SH-SY5Y (cell line): ENCODE measurements at regions not wholly inside any gene's neighbourhood (a gene's known extent, or its start where the extent isn't known, plus 50 kb on each side); places are given as distances from the start of the nearest gene placed in this dataset.

Experiments
- GATA2 ChIP-seq: IDR thresholded peaks from 2 replicates; pipeline ENCODE4 v1.6.1; 2011; ENCODE audit warnings: mild to moderate bottlenecking, low read depth, low read length
- GATA3 ChIP-seq: IDR thresholded peaks from 2 replicates; pipeline ENCODE4 v1.6.1; 2011; ENCODE audit warnings: low read depth, mild to moderate bottlenecking, low read length, moderate library complexity

- no peak for TF ChIP-seq GATA3
- TF ChIP-seq GATA2 = no peak
Measured at GRCh38 chr12:124726596-124727263, 136.9 kb downstream of the SCARB1 start.

- TF ChIP-seq GATA3 (no peak), GATA2 (no peak)
Measured at GRCh38 chr12:124725597-124726237, 137.9 kb downstream of the SCARB1 start.

GRCh38 chr12:124725099-124725498 lies 138.6 kb downstream of the SCARB1 start:
- no peak for TF ChIP-seq GATA3
- no peak for TF ChIP-seq GATA2

GRCh38 chr12:124722878-124723277 lies 140.8 kb downstream of the SCARB1 start:
- TF ChIP-seq GATA2 (no peak), GATA3 (no peak)

GRCh38 chr12:124721501-124722162 lies 142.0 kb downstream of the SCARB1 start:
- TF ChIP-seq GATA3 (no peak), GATA2 (no peak)

- TF ChIP-seq GATA2 = peak; percentile 79
- TF ChIP-seq GATA3 = no peak
Measured at GRCh38 chr12:124720681-124721500, 142.8 kb downstream of the SCARB1 start.

GRCh38 chr12:124720004-124720680 lies 143.5 kb downstream of the SCARB1 start:
- TF ChIP-seq GATA2 (no peak), GATA3 (no peak)

- TF ChIP-seq GATA3 = no peak
- no peak for TF ChIP-seq GATA2
Measured at GRCh38 chr12:124719231-124719630, 144.4 kb downstream of the SCARB1 start.

GRCh38 chr12:124718458-124718857 lies 145.2 kb downstream of the SCARB1 start:
- no peak for TF ChIP-seq GATA3

- TF ChIP-seq GATA2 (no peak), GATA3 (no peak)
Measured at GRCh38 chr12:124718036-124718435, 145.6 kb downstream of the SCARB1 start.

- TF ChIP-seq GATA3 (no peak), GATA2 (no peak)
Measured at GRCh38 chr12:124717318-124717717, 146.3 kb downstream of the SCARB1 start.

- TF ChIP-seq GATA2 (no peak), GATA3 (no peak)
Measured at GRCh38 chr12:124716208-124717130, 147.2 kb downstream of the SCARB1 start.

- TF ChIP-seq GATA3 (no peak), GATA2 (no peak)
Measured at GRCh38 chr12:124715121-124715990, 147.9 kb upstream of the NCOR2 start.
